Subcutaneous abdominal adipose tissue (tissue), 5 donors: ENCODE measurements at regions not wholly inside any gene's neighbourhood (a gene's known extent, or its start where the extent isn't known, plus 50 kb on each side); places are given as distances from the start of the nearest gene placed in this dataset.

Source experiments
- H3K27ac ChIP-seq: one replicate; pipeline ENCODE4 v1.7.0; 2013; ENCODE audit warnings: low read depth, mild to moderate bottlenecking, inconsistent platforms, low read length, moderate library complexity
- H3K27me3 ChIP-seq, 5 donors: one replicate each; pipeline ENCODE4 v1.7.0; 2013; ENCODE audit warnings: low read length in 5 of 5, inconsistent platforms in 1 of 5; ENCODE audit not compliant: control insufficient read depth in 5 of 5, insufficient read depth in 4 of 5
- H3K36me3 ChIP-seq, 5 donors: one replicate each; pipeline ENCODE4 v1.7.0; 2013; ENCODE audit warnings: low read length in 5 of 5; ENCODE audit not compliant: control insufficient read depth in 5 of 5, insufficient read depth in 5 of 5
- H3K4me1 ChIP-seq, 5 donors: one replicate each; pipeline ENCODE4 v1.7.0; 2013; ENCODE audit warnings: low read length in 5 of 5, mild to moderate bottlenecking in 3 of 5, moderate library complexity in 1 of 5; ENCODE audit not compliant: control insufficient read depth in 5 of 5, insufficient read depth in 5 of 5
- H3K4me3 ChIP-seq, 5 donors: one replicate each; pipeline ENCODE4 v1.7.0; 2013; ENCODE audit warnings: low read length in 5 of 5, low read depth in 1 of 5
- H3K9ac ChIP-seq, 5 donors: one replicate each; pipeline ENCODE4 v1.7.0; 2013; ENCODE audit warnings: low read length in 5 of 5, mild to moderate bottlenecking in 4 of 5, moderate library complexity in 3 of 5
- H3K9me3 ChIP-seq, 5 donors: one replicate each; pipeline ENCODE4 v1.7.0; 2013; ENCODE audit warnings: low read length in 5 of 5; ENCODE audit not compliant: control insufficient read depth in 5 of 5
- donor health status: healthy.
- donor health status: healthy.
- donor health status: healthy.
- donor health status: healthy.
- donor health status: healthy.

- no peak overlapping the region for H3K27ac ChIP-seq
- peaks cover 0 to 20% (median 8%) of the 10 kb centered on the region in 5 donors for H3K27me3 ChIP-seq
- H3K9me3 ChIP-seq: peaks cover 0 to 3% (median 0%) of the 10 kb centered on the region in 5 donors
- no peaks in the 10 kb centered on the region for H3K4me1 ChIP-seq
- no peak overlapping the region for H3K9ac ChIP-seq
- no peaks in the 10 kb centered on the region for H3K36me3 ChIP-seq
- H3K4me3 ChIP-seq: no peak overlapping the region
Measured at GRCh38 chr10:130993612-130994011, 317.9 kb downstream of the TCERG1L start.

GRCh38 chr10:130994191-130994590, 317.3 kb downstream of the TCERG1L start:
- no peak overlapping the region for H3K27ac ChIP-seq
- H3K36me3 ChIP-seq: no peaks in the 10 kb centered on the region
- H3K27me3 ChIP-seq: peaks cover 2 to 18% (median 10%) of the 10 kb centered on the region in 5 donors
- H3K9ac ChIP-seq: no peak overlapping the region
- peaks cover 0 to 3% (median 0%) of the 10 kb centered on the region in 5 donors for H3K9me3 ChIP-seq
- no peaks in the 10 kb centered on the region for H3K4me1 ChIP-seq
- no peak overlapping the region for H3K4me3 ChIP-seq

GRCh38 chr10:130994845-130995244, 316.7 kb downstream of the TCERG1L start:
- Histone ChIP-seq H3K36me3 (no peaks in the 10 kb centered on the region), H3K9ac (no peak overlapping the region), H3K4me1 (no peaks in the 10 kb centered on the region), H3K4me3 (no peak overlapping the region), H3K27me3 (peaks cover 7 to 23% (median 15%) of the 10 kb centered on the region in 5 donors), H3K9me3 (peaks cover 0 to 3% (median 0%) of the 10 kb centered on the region in 5 donors), H3K27ac (no peak overlapping the region)

- H3K9ac ChIP-seq: no peak overlapping the region
- no peak overlapping the region for H3K27ac ChIP-seq
- peaks cover 0 to 3% (median 0%) of the 10 kb centered on the region in 5 donors for H3K9me3 ChIP-seq
- H3K36me3 ChIP-seq: no peaks in the 10 kb centered on the region
- H3K4me1 ChIP-seq: no peaks in the 10 kb centered on the region
- peaks cover 13 to 30% (median 19%) of the 10 kb centered on the region in 5 donors for H3K27me3 ChIP-seq
- no peak overlapping the region for H3K4me3 ChIP-seq
Measured at GRCh38 chr10:130997267-130998045, 314.1 kb downstream of the TCERG1L start.

- H3K9ac ChIP-seq: no peak overlapping the region
Measured at GRCh38 chr10:130998046-130998435, 313.5 kb downstream of the TCERG1L start.

GRCh38 chr10:130998642-130999041, 312.9 kb downstream of the TCERG1L start:
- H3K9ac ChIP-seq: no peak overlapping the region
- peaks cover 13 to 31% (median 21%) of the 10 kb centered on the region in 5 donors for H3K27me3 ChIP-seq
- H3K9me3 ChIP-seq: peaks cover 0 to 3% (median 0%) of the 10 kb centered on the region in 5 donors
- H3K4me1 ChIP-seq: no peaks in the 10 kb centered on the region
- no peak overlapping the region for H3K4me3 ChIP-seq
- H3K36me3 ChIP-seq: no peaks in the 10 kb centered on the region
- H3K27ac ChIP-seq: no peak overlapping the region

More at GRCh38 chr10:130998046-130998435, 313.5 kb downstream of the TCERG1L start:
- Histone ChIP-seq H3K36me3 (no peaks in the 10 kb centered on the region), H3K27me3 (peaks cover 13 to 31% (median 21%) of the 10 kb centered on the region in 5 donors), H3K4me1 (no peaks in the 10 kb centered on the region), H3K27ac (no peak overlapping the region), H3K9me3 (peaks cover 0 to 3% (median 0%) of the 10 kb centered on the region in 5 donors), H3K4me3 (no peak overlapping the region)

GRCh38 chr10:130999376-131000202, 311.9 kb downstream of the TCERG1L start:
- Histone ChIP-seq H3K27me3 (peaks cover 13 to 31% (median 21%) of the 10 kb centered on the region in 5 donors), H3K9me3 (peaks cover 0 to 3% (median 0%) of the 10 kb centered on the region in 5 donors), H3K4me3 (no peak overlapping the region), H3K4me1 (no peaks in the 10 kb centered on the region), H3K9ac (no peak overlapping the region), H3K36me3 (no peaks in the 10 kb centered on the region), H3K27ac (no peak overlapping the region)

- Histone ChIP-seq H3K9me3 (peaks cover 0 to 3% (median 0%) of the 10 kb centered on the region in 5 donors), H3K27me3 (peaks cover 13 to 31% (median 21%) of the 10 kb centered on the region in 5 donors), H3K4me3 (no peak overlapping the region), H3K4me1 (no peaks in the 10 kb centered on the region), H3K27ac (no peak overlapping the region), H3K9ac (no peak overlapping the region), H3K36me3 (no peaks in the 10 kb centered on the region)
Measured at GRCh38 chr10:131000244-131000643, 311.3 kb downstream of the TCERG1L start.

GRCh38 chr10:131000743-131001142, 310.8 kb downstream of the TCERG1L start:
- Histone ChIP-seq H3K4me1 (no peaks in the 10 kb centered on the region), H3K27me3 (peaks cover 13 to 31% (median 21%) of the 10 kb centered on the region in 5 donors)

GRCh38 chr10:131001438-131001837, 310.1 kb downstream of the TCERG1L start:
- Histone ChIP-seq H3K27ac (no peak overlapping the region), H3K9ac (no peak overlapping the region), H3K9me3 (peaks cover 0 to 4% (median 0%) of the 10 kb centered on the region in 5 donors), H3K36me3 (no peaks in the 10 kb centered on the region), H3K4me3 (no peak overlapping the region), H3K27me3 (peaks cover 13 to 29% (median 21%) of the 10 kb centered on the region in 5 donors), H3K4me1 (no peaks in the 10 kb centered on the region)

More at GRCh38 chr10:131000743-131001142, 310.8 kb downstream of the TCERG1L start:
- Histone ChIP-seq H3K9me3 (peaks cover 0 to 6% (median 0%) of the 10 kb centered on the region in 5 donors), H3K36me3 (no peaks in the 10 kb centered on the region), H3K9ac (no peak overlapping the region), H3K27ac (no peak overlapping the region), H3K4me3 (no peak overlapping the region)
